ENCODE measurements at regions not wholly inside any gene's neighbourhood (a gene's known extent, or its start where the extent isn't known, plus 50 kb on each side); places are given as distances from the start of the nearest gene placed in this dataset.
A peak's percentile ranks its signal among the peaks of the same experiment; 100 is the strongest.
"Not testable (repeated sequence)": the region's sequence is repeated elsewhere in the genome, so short reads cannot be mapped to it uniquely, and the experiment has no call there.

DNA sequence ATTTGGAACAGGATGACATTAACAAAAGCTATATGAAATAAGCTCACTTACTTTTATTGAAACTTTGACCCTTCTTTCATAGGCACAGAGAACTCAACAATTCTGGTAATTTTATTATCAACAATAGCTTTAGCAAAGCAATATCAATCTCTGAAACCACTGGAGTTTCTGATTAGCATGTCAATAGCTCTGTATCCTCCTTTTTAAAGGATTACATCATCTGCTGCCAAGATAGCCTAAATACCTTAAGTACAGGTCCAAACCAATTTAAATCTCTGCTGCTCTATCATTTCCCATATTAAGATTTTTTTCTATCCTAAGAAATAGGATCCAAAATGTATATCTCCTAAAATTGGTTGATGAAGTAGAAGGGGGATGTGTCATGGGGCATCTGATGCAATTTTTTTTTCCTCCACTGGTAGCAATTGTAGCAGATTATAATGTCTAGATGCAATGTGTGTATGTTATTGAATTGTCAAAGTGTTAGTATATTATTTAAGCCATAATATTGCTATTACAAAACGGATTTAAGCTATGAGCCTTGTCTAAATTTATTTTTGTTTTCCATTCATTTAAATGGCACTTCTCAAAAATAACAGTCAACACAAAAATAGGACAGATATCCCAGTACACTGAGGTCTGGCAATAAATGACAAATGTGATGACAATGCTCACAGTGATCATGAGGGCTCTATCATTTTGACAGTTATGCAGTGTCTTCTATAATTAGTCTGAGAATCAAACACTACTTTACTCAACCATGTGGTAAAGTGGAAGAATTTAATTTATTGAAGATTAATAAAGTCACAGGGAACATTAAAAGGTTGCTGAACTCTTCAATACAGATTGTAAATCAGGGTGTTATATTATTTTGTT is 328.4 kb downstream of the CDH7 start:
- intact Hi-C loops (cut with DNase I), result no loop called here
- ATAC-seq (no peak), DNase-seq (ENCODE audit: missing footprints) (no peak)

DNA sequence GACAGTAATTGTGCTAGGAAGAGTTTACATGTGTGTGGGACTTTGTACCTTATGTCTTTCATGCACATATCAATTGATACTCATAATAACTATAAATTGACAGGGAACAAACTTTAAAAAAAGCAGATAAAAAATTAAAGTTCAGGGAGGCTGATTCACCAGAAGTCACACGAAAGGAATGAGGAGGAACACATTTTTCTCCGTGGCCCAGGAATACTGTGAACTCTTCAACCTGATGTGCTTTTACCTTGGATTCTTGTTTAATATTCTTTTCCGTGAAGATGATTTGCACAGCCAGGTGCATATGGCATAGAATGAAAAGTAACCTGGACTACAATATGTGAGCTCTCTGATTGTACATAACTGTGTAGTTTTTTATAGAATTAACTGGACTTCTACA is 326.3 kb downstream of the CDH7 start:
- ATAC-seq (no peak), DNase-seq (ENCODE audit: missing footprints) (no peak)
- intact Hi-C loops (cut with DNase I), result no loop called here

DNA sequence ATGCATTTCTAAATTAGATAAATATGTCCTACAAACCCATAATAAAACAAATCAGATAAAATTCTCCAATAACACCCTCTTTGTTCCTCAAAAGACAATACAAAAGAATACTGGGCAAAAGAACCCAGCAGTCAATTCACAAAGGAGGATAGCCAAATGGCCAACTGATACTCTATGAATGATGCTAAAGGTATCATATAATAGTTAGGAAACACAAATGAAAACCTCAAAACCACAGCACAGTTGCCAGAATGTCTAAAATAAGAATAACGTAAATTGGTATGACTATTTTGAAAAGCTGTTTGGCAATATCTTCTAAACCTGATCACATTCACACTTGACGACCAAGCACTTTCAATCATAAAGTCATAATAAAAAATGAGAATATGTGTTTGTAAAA is 315.4 kb downstream of the CDH7 start:
- ATAC-seq (no peak), DNase-seq (ENCODE audit: missing footprints) (no peak)
- intact Hi-C loops (cut with DNase I), result no loop called here

GRCh38 chr18:66048406-66048805 is 297.6 kb downstream of the CDH7 start:
- intact Hi-C loops (cut with DNase I), result no loop called here
- ATAC-seq, result no peak
- DNase-seq (ENCODE audit: missing footprints), result no peak

DNA sequence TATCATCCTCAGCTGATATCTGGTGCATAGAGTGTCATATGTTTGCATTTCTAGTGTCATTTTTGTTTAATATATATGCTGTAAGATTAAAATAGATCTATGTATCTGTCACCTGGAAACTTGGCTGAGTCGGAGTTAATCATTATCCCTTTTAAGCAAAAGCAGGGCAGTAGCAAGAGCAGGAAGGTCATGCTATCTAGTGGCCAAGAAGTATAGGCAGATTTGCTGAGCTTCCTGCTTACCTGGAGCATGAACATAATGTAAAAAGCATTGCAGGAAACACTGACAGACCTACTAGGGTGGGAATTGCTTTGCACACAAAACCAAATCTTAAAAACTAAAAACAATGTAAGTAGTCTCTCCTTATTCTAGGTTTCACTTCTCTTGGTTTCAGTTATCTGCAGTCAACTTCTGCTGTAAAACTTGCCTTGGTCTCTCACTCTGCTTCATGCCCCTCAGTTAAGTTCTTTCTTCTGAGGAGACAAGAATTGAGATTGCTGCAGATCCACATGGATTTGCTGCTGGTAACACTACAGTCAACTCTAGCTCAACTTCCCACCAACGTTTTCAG is 295.3 kb downstream of the CDH7 start:
- DNase-seq (ENCODE audit: missing footprints) (no peak), ATAC-seq (no peak)
- intact Hi-C loops (cut with DNase I), result no loop called here

GRCh38 chr18:66043009-66043408 is 292.2 kb downstream of the CDH7 start:
- ATAC-seq (no peak), DNase-seq (ENCODE audit: missing footprints) (no peak)
- intact Hi-C loops (cut with DNase I), result no loop called here

DNA sequence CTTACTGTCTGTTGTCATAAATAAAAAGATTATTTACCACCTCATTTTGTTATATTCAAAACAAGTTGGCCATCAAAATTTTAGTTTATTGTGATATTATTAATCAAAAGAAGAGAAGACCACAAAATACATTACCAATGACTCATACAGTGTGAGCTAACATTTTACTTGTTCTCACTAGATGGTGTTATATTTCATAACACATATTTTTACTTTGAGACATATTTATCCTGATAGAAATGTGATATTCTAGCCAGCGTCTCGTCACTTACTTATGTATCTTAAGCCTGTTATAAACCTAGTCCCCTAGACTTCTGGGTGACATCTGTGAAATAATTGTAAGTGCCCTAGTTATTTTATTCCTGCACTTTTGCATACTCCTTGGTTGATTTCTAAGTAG is 263.2 kb downstream of the CDH7 start:
- DNase-seq (ENCODE audit: missing footprints) (no peak), ATAC-seq (no peak)
- intact Hi-C loops (cut with DNase I), result no loop called here

DNA sequence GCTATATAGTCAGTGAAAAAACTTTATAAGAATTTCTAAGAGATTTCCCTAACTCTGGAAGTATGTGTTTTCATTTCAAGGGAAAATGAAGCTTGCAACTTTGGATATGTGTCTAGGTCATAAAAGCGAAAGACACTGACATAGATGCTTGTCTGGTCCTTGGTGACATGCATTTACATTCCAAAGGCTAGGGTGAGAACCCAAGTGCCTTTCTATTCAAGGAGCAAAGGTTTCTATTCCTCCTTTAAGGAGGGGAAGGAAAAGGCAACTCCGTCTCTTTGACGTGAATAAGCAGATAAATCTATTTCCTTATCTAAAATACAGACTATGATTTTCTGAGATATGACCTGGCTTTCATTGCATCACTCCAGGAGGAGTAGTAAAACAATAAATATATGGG is 261.1 kb downstream of the CDH7 start:
- no peak for ATAC-seq

GRCh38 chr18:66005831-66006588 is 255.2 kb downstream of the CDH7 start:
- intact Hi-C loops (cut with DNase I), result no loop called here
- ATAC-seq (no peak), DNase-seq (ENCODE audit: missing footprints) (peak; percentile 48)

More for the DNA sequence above, 261.1 kb downstream of the CDH7 start:
- DNase-seq (ENCODE audit: missing footprints), result no peak
- intact Hi-C loops (cut with DNase I), result no loop called here

- ATAC-seq; DNase-seq (ENCODE audit: missing footprints); intact Hi-C loops (cut with DNase I): not testable (repeated sequence)
Observed at GRCh38 chr18:65998971-65999700, 248.3 kb downstream of the CDH7 start.

DNA sequence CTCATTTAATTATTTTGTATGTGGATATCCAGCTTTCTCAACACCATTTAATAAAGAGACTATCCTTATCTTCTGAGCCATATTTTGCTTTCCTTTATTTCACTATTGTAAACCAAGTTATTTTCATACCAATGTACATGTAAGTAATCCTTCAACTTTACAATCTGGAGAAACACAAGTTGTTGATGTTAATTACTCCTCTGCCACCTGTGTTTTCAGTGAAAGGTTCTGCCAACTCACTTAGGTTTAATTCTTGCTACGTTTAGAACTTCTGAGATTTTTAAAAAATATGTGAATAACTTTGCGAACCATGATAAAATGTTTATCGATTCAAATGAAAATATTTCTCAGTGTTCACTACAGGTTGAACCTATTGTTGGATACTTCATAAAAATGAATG is 244.4 kb downstream of the CDH7 start:
- intact Hi-C loops (cut with DNase I), result no loop called here
- no peak for DNase-seq (ENCODE audit: missing footprints)

DNA sequence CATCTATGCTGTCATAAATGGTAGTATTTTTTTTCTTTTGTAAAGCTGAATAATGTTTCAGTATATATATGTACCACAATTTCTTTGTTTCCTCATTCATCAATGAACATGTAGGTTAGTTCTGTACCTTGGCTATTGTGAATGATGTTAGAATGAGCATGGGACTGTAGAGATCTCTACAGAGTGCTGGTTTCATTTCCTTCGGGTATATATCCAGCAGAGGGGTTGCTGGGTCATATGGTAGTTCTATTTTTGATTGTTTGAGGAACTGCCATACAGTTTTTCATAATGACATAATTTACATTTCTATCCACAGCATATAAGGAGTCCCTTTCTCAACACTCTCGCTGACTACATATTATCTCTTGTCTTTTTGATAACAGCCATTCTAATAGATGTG is 243.5 kb downstream of the CDH7 start:
- ATAC-seq (no peak), DNase-seq (ENCODE audit: missing footprints) (no peak)
- intact Hi-C loops (cut with DNase I), result no loop called here

More for the DNA sequence above, 244.4 kb downstream of the CDH7 start:
- no peak for ATAC-seq

GRCh38 chr18:65990944-65991708 is 240.3 kb downstream of the CDH7 start:
- no peak for DNase-seq (ENCODE audit: missing footprints)
- no peak for ATAC-seq
- intact Hi-C loops (cut with DNase I), result no loop called here

DNA sequence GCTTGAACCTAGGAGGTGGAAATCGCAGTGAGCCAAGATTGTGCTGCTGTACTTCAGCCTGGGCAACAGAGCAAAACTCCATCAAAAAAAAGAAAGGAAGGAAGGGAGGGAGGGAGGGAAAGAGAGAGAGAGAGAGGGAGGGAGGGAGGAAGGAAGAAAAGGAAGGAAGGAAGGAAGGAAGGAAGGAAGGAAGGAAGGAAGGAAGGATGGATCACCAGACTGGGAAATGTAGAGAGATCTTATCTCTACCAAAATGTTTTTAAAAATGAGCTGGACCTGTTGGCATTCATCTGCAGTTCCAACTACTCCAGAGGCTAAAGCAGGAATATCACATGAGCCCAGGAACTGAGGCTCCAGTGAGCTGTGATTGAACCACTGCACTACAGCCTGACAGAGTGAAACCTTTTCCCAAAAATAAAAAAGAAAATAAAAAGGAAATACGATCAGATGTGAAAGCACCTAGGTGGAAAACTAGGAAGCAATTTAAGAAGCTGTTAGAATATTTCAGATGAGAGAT is 239.4 kb downstream of the CDH7 start:
- no peak for ATAC-seq
- intact Hi-C loops (cut with DNase I), result no loop called here
- DNase-seq (ENCODE audit: missing footprints), result no peak

DNA sequence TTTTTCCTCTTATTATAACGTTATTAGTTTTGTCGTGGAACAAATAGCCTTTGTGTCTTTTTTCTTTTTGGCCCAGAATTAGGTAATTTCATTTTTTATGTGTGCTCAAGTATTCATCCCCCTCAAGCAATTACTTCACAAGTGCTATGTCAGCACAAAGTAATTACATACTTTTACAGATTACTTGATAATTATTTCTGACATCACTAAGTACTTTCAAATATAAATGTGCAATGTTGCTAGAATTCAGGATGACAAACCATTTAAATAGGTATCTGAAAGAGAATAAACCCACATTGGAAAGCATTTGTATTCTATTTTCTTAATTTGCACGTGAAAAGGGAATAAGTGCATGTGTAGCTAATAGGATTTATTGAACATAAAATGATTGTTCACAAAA is 238.2 kb downstream of the CDH7 start:
- no peak for ATAC-seq
- DNase-seq (ENCODE audit: missing footprints), result no peak
- intact Hi-C loops (cut with DNase I), result no loop called here

DNA sequence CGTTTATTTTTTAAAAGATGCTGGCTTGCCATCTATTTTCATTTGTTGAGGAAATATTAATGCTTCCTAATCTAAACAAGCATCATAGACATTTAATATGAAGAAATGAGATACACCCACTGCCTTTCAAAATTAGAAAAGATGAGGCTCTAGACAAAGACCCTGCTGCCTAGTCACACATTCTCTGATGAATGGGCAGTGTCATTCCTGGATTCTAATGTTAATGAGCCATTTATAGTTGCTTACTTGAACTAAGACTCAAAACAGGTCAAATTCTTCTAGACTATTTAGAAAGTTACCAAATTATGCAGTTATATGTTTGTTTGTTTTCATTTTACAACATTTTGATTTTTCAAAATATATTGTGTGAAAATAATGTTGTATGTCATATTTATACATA is 237.6 kb downstream of the CDH7 start:
- intact Hi-C loops (cut with DNase I), result no loop called here
- no peak for DNase-seq (ENCODE audit: missing footprints)
- no peak for ATAC-seq

DNA sequence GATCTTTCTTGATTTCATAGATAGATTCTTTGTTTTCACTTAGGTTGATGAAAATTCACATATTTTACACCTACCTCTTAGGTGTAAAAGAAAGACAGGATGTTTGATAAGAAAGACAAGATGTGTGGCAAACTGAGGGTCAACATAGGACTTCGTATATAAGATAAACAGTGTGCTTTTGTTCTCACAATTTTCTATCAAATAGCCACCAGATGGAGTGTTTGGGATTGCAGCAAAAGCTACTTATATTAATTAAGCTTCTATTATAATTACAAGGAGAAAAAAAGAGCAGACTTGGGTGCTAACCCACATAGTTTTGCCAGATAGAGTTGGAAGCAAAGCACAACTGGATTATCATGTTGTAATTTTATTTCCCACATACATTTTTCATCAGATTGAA is 232.9 kb downstream of the CDH7 start:
- ATAC-seq (no peak), DNase-seq (ENCODE audit: missing footprints) (no peak)
- intact Hi-C loops (cut with DNase I), result no loop called here

DNA sequence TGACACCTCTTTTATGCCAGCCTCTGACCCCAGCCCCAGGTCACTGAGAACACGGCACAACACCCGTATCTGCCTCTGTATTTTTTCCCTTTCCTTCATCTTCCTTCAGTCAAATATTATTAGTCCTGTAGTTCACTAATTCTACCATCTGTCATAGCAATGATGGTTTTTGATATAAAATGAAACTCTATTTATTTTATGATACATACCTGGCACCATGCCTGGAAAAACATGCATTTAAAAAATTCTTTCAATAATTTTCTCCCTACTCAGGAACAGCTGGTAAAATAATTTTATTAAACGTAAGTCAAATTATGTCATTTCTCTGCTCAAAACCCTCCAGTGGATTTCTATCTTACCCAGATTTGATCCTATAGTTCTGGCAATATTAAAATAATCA is 224.7 kb downstream of the CDH7 start:
- ATAC-seq (no peak), DNase-seq (ENCODE audit: missing footprints) (no peak)
- intact Hi-C loops (cut with DNase I), result no loop called here

Measured in Right ventricle myocardium inferior (tissue), 1 donor.